ENCODE measurements at regions not wholly inside any gene's neighbourhood (a gene's known extent, or its start where the extent isn't known, plus 50 kb on each side); places are given as distances from the start of the nearest gene placed in this dataset.
A peak's percentile ranks its signal among the peaks of the same experiment; 100 is the strongest.

DNA sequence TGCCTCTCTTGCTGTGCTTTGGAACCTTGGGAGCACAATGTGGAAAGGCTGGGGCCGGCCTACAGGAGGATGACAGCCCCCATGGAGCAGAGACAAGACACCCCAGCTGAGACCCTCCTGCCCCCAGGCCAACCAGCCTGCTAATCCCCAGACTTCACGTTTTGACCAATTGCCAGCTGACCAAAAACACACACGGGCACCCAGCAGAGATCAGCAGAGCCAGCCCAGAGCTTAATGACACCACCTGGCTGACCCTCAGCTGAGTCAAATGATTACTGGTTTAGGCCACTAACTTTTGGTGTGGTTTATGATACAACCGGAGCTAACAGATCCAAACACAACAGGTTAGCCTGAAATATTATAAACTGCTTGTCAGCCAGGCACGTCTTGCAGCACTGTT is 111.2 kb upstream of the KIF5B start:
- no peak for DNase-seq

DNA sequence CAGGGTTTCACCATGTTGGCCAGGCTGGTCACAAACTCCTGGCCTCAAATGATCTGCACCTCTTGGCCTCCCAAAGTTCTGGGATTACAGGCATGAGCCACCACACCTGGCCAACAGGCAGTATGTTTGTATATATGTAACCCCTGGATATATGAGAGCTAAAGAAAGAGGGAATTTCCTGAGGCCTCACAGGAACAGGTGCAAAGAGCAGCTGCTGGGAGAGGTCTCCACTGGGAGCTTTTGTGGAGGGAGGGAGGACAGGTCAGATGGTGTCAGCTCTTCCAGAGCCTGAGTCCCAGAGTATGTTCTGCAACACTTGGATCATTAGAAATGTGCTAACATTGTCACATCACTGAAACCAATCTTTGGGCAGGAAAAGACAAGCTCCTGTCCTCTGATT is 110.1 kb upstream of the KIF5B start:
- DNase-seq: no peak

DNA sequence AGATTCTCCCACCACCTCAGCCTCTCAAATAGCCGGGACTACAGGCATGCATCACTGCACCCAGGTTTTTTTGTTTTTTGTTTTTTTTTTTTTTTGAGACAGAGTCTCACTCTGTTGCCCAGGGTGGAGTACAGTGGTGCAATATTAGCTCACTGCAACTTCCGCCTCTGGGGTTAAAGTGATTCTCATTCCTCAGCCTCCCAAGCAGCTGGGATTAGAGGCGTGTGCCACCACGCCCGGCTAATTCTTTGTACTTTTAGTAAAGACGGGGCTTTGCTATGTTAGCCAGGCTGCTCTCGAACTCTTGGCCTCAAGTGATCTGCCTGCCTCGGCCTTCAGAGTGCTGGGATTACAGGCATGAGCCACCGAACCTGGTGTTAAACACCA is 107.5 kb upstream of the KIF5B start:
- no peak for DNase-seq

DNA sequence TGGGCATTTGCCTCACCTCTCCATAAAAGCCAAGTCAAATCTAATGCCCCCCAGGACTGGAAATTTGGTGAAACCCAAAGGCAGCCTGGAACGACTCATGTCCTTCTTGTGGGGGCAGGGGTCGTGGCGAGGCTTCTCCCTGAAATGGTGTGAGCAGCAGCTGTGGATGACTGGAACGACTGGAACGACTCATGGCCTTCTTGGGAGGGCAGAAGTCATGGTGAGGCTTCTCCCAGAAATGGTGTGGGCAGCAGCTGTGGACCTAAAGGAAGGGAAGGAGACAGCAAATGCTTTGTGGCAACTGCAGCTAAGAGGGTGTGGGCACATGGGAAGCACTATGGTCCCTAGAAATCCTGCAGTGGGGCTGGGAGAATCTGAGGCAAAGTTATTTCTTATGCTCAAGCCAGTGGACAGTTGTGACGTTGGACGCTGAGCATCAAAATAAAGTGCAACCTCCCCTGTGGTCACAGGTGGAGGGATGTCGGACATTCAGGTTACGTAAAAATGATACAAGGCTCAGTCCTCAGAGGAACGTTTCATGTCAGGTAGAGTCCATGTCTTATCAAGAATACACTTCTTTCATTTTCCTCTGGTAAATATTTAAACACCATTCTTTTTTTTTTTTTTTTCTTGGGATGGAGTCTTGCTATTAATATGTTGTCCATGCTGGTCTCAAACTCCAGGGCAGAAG is 107.0 kb upstream of the KIF5B start:
- DNase-seq: peak; percentile 32

DNA sequence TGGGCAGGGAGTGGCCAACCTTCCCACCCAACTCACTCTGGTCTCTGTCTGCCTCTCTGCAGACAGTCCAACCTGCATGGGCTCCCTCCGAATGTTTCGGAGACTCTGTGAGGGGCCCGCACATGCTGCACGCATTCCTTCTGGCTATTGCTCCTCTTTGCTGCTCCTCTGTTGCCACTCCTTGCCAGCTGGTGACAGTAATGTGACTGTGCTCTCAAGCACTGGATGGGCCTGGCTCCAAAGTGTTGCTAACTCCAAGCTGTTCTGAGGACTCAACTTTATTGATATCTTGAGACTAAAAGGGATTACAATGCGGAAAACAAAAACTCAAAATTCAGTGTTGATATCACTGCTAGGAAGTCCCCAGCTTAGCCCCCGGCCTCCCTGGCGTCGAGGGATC is 105.4 kb upstream of the KIF5B start:
- DNase-seq: no peak

DNA sequence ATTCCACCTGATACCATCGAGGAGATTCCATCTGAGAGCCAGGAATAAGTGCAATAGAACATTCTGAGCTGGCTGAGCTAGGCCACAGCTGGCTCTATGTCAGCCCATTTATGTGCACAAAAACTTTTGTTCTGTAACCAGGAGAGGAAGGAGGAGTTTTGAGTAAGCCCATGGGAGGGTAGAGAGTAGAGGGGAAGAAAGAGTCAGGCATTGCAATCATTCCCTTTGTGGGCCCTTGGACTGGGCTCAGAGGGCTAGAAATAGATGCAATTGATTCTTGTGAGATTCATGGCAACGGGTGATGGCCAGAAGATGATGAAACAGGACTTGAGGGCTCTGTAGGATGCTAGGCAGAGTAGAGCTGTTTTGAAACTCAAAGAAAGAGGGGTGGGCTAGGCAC is 104.6 kb upstream of the KIF5B start:
- no peak for DNase-seq

DNA sequence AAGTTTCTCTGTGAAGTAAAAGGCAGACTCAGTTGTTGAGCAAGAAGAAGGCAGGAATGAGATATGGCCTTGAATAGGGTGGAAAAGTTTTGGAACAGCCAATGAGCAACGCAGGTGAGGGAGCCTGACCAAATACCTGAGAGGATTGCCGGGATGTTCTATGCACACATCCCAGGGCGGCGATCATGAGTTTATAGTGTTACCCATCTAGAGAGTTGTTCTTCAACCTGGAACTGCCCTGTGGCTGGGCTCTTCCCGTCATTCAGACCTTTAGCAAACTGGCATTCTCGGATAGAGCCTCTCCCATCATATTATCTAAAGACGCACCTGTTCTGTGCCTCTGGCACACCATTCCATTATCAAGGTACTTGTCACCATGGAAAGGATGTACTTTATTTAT is 103.0 kb upstream of the KIF5B start:
- DNase-seq: no peak

DNA sequence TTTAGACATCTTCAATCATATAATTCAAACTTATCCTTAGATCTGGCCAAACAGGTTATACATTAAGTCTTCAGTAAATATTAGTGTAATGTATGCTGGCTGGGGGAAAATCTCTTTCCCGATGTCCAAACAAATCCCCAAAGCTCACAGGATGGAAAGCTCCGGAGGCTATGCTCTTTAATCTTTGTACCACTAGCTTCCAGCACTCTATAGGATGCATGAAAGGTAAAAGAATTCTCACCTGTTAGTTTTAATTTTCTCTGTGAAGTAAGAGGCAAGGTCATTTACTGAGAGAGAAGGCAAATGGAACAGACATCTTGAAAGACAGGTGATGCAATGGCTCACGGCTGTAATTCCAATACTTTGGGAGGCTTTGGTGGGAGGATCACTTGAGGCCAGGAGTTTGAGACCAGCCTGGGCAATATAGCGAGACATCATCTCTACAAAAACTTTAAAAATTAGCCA is 99.8 kb upstream of the KIF5B start:
- no peak for DNase-seq

DNA sequence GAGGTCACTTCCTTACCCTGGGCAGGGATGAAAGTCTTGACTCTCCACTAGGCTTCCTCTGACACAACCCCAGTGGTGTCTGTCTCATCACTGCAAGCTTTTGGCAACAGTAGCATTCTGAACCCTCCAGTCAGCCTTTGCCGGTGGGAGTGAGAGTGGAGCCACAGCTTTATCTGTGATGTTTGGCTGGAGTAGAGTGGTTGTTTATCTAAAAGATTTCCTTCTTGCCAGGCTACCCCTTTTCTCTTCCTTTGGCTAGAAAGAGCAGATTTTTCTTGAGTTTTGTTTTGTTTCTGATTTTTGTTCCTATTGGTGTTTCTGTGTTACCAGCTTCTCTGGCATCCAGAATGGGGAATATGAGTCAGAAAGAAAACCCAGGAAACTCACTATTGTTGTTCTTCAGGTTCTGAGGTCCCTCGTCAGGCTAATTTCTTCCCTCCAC is 98.9 kb upstream of the KIF5B start:
- peak; percentile 45 for DNase-seq

DNA sequence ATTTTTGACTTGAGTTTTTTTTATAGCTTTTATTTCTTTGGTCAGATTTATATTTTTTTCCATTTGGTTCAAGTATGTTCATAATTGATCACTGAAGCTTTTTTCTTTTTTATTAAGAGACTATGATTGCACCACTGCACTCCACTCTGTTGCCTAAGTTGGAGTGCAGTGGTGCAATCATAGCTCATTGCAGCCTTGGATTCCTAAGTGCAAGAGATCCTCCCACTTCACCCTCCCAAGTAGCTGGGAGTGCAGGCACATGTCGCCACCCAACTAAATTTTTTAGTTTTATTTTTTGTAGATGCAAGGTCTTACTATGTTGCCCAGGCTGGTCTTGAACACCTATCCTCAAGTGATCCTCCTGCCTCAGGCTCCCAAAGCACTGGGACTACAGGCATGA is 97.7 kb upstream of the KIF5B start:
- DNase-seq: no peak

DNA sequence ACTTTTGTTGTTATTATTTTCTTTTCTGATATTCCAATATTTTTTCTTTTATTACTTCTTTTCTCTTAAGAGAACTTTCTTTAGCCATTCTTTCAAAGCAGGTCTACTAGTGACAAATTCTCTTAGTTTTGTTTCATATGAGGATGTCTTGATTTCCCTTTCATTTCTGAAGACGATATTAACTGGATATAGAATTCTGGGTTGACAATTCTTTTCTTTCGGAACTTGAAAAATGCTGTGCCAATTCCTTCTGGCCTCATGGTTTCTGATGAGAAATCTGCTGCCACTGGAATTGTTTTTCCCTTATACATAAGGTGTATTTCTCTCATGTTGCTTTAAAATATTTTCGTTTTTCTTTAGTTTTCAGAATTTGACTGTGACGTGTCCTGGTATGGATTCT is 97.0 kb upstream of the KIF5B start:
- DNase-seq: no peak

DNA sequence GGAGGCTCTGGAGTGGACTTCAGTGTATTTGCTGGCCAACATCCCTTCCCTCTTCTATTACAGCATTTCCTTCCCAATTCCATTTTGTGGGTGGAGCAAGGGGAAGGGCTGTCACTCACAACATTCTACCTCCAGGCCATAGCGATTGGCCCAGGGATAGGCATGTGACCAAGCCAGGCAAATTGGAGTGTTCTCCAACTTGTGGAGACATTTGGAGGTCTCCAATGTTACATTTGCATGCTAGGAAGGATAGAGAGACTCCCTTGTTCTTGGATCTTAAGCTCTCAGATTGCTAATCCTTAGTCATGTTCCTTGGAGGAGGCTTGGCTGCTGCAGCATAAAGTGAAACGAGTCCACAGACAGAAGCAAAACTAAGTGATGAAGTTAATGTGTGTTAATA is 95.6 kb upstream of the KIF5B start:
- DNase-seq: no peak

DNA sequence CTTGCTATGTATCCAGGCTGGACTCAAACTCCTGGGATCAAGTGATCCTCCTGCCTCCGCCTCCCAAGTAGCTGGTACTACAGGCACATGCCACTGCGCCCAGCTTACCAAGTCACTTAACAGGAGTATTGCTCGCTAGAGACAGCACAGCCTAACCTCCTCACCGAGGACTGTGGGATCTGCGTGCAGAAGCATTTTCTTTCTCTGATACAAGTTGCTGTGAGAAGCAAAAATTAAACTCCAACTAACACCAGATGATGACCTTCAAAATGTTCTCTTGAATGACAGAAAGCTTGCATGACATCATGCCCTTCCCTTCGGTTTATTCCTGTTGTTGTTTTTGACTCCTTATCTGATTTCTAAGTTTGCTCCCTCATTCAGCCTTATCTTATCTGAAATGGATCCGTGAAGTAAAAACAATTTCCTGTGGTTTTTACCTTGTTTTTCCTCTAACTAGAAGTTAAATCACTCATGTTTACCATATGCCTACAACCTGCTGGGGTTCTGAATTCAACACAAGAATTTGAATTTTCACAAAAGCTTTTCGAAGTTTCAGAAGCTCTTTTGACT is 94.4 kb upstream of the KIF5B start:
- no peak for DNase-seq

DNA sequence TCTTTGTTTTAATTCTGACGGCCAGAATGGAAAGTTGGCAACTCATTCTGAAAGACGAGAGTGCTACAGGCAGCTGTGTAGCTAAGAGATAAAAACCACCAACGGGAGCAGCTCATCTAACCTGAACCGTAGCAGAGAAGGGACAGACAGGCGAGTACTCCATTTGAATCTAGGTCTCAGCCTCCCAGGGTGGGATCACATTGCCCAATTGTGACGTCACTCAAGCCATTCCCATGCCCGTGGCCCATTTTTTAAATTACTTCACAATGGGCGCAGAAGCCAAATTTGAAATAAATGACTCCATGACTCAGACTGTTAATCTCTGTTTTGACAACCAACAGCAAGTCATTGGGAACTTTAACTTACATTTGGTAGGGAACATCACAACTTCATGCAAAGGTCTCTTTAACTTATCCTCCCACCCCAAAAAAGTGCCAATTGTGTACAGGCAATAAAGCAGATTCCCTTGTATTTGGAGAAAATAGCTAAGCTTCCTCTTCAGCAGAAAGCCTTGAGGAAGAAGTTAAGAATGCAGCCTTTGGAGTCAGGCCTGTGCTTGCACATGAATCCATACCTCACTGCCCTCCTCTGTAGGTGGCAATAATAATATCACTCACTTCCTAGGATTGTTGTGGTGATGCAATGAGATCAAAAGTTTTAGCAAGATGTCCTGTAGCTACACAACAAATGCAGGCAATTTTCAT is 93.2 kb upstream of the KIF5B start:
- DNase-seq: peak; percentile 80

DNA sequence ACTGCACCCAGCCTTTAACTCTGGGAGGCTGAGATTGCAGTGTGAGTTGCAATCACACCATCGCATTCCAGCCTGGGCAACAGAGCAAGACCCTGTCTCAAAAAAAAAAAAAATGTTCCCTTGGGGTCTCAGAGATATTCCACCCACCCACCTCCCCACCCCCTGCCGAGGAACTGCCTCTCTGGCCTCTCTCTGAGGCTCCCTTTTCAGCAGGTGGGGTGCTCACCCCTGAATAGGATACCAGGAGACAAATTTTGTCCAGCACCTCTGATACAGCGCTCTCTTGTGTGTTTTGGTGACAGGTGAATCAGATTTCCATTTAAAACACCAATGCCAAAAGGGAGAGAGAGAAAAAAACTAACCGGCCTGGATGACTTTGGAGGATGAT is 92.6 kb upstream of the KIF5B start:
- DNase-seq: no peak

DNA sequence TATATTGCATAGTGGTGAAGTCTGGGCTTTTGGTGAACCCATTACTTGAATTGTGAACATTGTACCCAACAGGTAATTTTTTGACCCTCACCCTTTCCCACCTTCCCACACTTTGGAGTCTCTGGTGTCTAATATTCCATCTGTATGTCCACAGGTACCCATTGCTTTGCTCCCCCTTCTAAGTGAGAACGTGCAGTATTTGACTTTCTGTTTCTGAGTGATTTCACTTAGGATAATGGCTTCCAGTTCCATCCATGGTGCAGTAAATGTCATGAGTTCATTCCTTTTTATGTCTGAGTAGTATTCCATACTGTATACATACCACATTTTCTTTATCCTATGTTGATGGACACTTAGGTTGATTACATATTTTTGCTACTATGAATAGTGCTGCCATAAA is 91.5 kb upstream of the KIF5B start:
- DNase-seq: no peak

DNA sequence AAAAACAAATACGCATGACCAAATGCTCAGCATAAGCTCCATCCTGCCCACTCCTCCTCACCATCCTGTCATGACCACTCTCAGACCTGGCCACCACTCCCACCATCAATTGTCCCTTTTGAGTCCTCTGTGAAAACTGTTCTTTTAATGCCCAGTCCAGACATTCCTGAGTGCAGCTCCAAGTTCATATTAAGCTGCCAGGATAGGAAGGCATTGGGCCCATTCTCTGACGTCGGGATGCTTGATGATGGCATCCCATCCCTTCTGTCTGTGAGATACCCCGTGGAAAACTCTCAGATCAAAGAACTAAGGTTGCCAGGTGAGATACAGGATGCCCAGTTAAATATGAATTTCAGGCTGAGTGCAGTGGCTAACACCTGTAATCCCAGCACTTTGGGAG is 89.9 kb upstream of the KIF5B start:
- DNase-seq: no peak

DNA sequence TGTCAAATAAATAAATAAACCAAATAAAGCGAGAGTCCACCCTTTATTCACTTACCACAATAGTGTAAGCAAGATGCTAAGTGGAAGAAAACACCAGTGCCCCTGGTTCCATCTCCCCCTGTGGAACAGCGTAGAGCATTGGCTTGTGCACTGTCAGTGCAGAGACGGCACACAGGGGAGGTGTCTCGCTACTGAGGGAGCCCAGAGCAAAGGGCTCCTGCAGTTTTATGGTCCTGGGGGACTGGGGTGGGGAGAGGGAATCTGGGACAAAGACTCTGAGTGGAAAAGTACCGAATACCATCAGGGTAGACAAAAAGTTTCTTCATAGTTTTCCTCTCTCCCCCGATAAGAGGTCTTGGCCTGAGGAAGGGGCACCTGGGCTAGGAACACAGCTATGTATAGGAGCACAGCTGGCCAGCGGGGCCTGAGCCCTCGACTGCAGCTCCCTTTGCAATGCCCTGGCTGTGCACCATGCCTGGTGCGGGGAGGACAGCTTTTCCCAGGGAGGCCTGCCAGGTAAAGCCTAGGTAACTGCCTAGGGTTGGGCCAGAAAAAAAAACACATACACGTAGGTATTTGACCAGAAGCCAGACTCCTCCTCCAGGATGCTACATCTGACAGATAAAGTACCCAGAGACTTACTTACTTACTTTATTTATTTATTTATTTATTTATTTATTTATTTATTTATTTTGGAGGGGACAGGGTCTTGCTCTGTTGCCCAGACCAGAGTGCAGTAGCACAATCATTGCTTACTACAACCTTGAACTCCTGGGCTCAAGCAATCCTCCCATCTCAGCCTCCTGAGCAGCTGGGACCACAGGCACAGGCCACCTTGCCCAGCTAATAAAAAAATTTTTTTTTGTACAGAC is 88.8 kb upstream of the KIF5B start:
- no peak for DNase-seq

DNA sequence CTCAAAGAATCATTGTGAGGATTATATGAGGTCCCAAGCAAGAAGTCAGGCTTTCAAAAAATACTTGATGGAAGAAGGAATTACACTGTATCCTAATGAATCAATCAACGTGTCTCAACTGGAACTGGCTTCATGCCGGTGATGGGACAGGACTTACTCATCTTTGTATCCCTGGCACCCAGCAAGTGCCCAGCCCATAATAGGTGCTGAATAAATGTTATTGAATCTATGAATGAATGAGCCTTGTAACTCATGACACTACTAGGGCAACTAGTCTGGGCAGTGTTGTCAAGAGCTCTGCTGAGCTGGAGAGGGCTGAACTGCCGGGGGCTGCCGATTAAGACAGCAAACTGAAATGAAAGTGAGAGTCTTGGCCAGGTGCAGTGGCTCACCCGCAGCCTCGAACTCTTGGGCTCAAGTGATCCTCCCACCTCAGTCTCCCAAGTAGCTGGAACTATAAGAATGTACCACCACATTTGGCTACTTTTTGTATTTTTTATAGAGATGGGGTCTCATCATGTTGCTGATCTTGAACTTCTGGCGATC is 87.2 kb upstream of the KIF5B start:
- no peak for DNase-seq

DNA sequence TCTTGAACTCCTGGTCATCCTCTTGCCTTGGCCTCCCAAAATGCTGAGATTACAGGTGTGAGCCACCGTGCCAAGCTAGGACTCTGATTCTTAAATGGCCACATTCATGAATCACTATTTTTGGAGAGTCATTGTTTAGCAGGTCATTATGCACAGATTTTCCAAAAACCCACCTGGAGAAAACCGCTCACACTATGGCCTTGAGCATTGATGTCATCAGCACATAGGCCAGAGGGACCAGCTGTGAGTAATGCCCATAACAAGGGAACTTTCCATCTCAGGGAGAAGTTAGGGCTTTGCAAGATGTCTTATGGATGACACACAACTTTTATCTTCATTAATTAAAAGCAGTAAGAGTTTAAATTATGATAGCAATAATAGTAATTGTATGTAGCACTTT is 86.4 kb upstream of the KIF5B start:
- peak; percentile 8 for DNase-seq

DNA sequence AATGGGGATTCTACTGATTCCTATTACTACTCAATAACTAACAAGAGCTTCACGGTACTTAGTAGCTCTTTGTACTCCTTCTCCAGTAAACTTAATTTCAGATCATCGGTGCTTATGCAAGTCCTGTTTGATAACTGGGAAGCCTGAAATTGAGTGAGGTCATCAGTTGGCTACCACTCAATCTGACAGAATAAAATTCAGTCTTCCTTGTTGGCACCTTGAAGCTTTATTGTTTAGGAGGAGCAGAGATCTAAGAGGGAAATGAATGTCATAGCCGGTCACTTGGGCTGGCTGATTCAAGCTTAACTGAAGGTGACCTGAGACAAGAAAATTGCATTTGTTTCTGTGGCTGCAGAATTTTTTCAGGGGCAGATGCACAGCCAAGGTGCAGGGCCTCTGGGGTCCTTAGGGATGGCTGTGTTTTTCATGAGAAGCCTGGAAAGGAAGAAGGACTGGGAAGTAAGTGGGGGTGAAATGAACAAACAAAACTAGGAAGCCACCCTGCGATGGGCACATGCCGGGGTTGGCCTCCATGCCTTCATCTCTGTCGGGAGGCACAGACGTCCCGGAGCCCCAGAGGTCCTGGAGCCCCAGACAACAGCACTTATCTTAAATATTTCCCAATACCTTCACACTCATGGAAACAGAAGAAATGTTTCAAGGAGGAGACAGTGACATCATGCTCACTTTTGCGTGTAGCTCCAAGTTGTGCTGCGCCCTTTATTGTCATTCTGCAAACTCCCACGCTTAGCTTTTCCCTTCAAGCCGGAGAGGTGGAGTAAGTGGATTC is 85.0 kb upstream of the KIF5B start:
- no peak for DNase-seq

DNA sequence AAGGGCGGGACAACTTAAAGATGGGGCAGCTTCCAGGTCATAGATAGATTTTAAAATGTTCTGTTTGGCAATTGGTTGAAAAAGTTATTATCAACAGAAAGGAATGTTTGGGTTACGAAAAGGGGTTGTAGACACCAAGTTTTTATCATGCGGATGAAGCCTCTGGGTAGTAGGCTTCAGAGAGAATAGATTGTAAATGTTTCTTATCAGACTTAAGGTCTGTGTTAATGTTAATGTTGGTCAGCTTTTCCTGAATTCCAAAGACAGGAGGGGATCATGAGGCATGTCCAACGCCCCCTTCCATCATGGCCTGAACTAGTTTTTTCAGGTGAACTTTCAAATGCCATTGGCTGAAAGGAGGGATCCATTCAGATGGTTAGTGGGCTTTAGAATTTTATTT is 84.2 kb upstream of the KIF5B start:
- DNase-seq: no peak
